OCI-LY1 (cell line): ENCODE measurements at regions not wholly inside any gene's neighbourhood (a gene's known extent, or its start where the extent isn't known, plus 50 kb on each side); places are given as distances from the start of the nearest gene placed in this dataset.

Experiments
- EZH2 ChIP-seq: fragments of 200-600 bp; sonication (generic), shearing (Covaris generic); IDR thresholded peaks from 2 replicates; pipeline ENCODE4 v1.8.0; 2017; ENCODE audit warnings: borderline replicate concordance, mixed run types, mild to moderate bottlenecking, antibody characterized with exemption, low read length, moderate library complexity, mixed read lengths
- TF ChIP-seq, protein P1 (sequence below): fragments of 200-600 bp; sonication (generic), shearing (Covaris generic); IDR thresholded peaks from 2 replicates; pipeline ENCODE4 v1.5.1; 2017; ENCODE audit warnings: mild to moderate bottlenecking, antibody characterized with exemption, low read length, moderate library complexity, mixed read lengths

DNA sequence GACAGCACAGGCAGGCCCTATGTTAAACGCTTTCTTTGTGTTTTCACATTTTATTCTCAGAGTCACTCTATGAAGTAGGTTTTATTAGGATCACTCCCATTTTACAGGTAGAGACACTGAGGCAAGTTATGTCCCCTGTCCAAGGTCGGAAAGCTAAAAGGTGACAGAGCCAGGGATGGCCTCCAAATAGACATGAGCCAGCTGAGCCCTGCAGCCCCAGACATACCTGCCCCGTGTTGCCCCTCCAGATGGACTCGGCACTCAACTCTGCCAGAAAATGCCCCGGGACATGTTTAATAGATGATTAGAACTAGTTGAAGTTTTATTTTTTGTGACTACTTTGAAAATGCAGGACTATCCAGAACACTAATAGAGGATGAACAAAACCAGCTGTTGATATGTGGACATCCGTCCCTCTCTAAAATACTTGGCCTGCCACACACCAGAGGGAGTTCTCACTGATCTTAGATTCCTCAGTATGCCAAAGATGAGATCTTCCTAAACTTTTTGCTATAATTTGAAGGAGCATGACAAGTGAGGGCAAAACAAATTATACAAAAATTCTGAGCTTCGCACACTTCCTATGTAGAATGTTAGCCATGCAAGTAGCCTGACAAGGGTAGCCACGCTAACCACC, 258.6 kb upstream of the ADAMTS16 start:
- TF ChIP-seq, protein P1, sequence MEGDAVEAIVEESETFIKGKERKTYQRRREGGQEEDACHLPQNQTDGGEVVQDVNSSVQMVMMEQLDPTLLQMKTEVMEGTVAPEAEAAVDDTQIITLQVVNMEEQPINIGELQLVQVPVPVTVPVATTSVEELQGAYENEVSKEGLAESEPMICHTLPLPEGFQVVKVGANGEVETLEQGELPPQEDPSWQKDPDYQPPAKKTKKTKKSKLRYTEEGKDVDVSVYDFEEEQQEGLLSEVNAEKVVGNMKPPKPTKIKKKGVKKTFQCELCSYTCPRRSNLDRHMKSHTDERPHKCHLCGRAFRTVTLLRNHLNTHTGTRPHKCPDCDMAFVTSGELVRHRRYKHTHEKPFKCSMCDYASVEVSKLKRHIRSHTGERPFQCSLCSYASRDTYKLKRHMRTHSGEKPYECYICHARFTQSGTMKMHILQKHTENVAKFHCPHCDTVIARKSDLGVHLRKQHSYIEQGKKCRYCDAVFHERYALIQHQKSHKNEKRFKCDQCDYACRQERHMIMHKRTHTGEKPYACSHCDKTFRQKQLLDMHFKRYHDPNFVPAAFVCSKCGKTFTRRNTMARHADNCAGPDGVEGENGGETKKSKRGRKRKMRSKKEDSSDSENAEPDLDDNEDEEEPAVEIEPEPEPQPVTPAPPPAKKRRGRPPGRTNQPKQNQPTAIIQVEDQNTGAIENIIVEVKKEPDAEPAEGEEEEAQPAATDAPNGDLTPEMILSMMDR = no peak
- TF ChIP-seq EZH2 = no peak
